ENCODE measurements at regions not wholly inside any gene's neighbourhood (a gene's known extent, or its start where the extent isn't known, plus 50 kb on each side); places are given as distances from the start of the nearest gene placed in this dataset.

- intact Hi-C loops (cut with DNase I), result no loop called here
- Histone ChIP-seq H3K36me3 (replicated peaks in 1 of 2) (no peaks in the 10 kb centered on the region), H3K4me1 (replicated peaks in 1 of 2) (no peaks in the 10 kb centered on the region), H3K27me3 (no peaks in the 10 kb centered on the region), H3K27ac (no peak overlapping the region), H3K9me3 (replicated peaks in 1 of 3) (no peaks in the 10 kb centered on the region), H3K4me3 (no peak overlapping the region)
- DNase-seq, result no peak
- TF ChIP-seq CTCF (IDR thresholded peaks at IDR 0.05) (no peak), POLR2A (IDR thresholded peaks at IDR 0.05) (no peak)
- WGBS, 4 donors, result 62 to 75% (median 68%) methylated on average over 4 of the region's 4 CpGs
These were observed 211.5 kb upstream of the NR3C2 start for GRCh38 chr4:148653681-148654080.

- H3K4me3 ChIP-seq, result no peak overlapping the region
- 60 to 80% (median 76%) methylated on average over 2 of the region's 2 CpGs for WGBS, 4 donors
- TF ChIP-seq CTCF (IDR thresholded peaks at IDR 0.05) (no peak), POLR2A (IDR thresholded peaks at IDR 0.05) (no peak)
- no peak for DNase-seq
- H3K27ac ChIP-seq, result no peak overlapping the region
- no peaks in the 10 kb centered on the region for H3K36me3 ChIP-seq (replicated peaks in 1 of 2)
- H3K9me3 ChIP-seq (replicated peaks in 1 of 3), result no peaks in the 10 kb centered on the region
- intact Hi-C loops (cut with DNase I), result no loop called here
- H3K4me1 ChIP-seq (replicated peaks in 1 of 2), result no peaks in the 10 kb centered on the region
- no peaks in the 10 kb centered on the region for H3K27me3 ChIP-seq
These were observed 209.8 kb upstream of the NR3C2 start for GRCh38 chr4:148651991-148652390.

GRCh38 chr4:148649652-148650331, 207.6 kb upstream of the NR3C2 start:
- TF ChIP-seq CTCF (IDR thresholded peaks at IDR 0.05), result no peak
- TF ChIP-seq POLR2A (IDR thresholded peaks at IDR 0.05), result no peak
- Histone ChIP-seq H3K4me1 (replicated peaks in 1 of 2) (no peaks in the 10 kb centered on the region), H3K4me3 (no peak overlapping the region), H3K9me3 (replicated peaks in 1 of 3) (no peaks in the 10 kb centered on the region), H3K36me3 (replicated peaks in 1 of 2) (no peaks in the 10 kb centered on the region), H3K27ac (no peak overlapping the region), H3K27me3 (no peaks in the 10 kb centered on the region)
- DNase-seq, result no peak
- WGBS, 4 donors, result 79 to 96% (median 88%) methylated on average over 1 of the region's 1 CpG
- intact Hi-C loops (cut with DNase I), result no loop called here

- H3K4me1 ChIP-seq (replicated peaks in 1 of 2), result no peaks in the 10 kb centered on the region
- intact Hi-C loops (cut with DNase I), result no loop called here
- H3K9me3 ChIP-seq (replicated peaks in 1 of 3), result no peaks in the 10 kb centered on the region
- H3K27me3 ChIP-seq, result no peaks in the 10 kb centered on the region
- WGBS, 4 donors, result 60 to 75% (median 70%) methylated on average over 2 of the region's 2 CpGs
- no peaks in the 10 kb centered on the region for H3K36me3 ChIP-seq (replicated peaks in 1 of 2)
- TF ChIP-seq CTCF (IDR thresholded peaks at IDR 0.05) (no peak), POLR2A (IDR thresholded peaks at IDR 0.05) (no peak)
- H3K4me3 ChIP-seq, result no peak overlapping the region
- DNase-seq, result no peak
- no peak overlapping the region for H3K27ac ChIP-seq
These were observed 201.6 kb upstream of the NR3C2 start for GRCh38 chr4:148643851-148644250.
